ENCODE measurements at regions not wholly inside any gene's neighbourhood (a gene's known extent, or its start where the extent isn't known, plus 50 kb on each side); places are given as distances from the start of the nearest gene placed in this dataset.

DNA sequence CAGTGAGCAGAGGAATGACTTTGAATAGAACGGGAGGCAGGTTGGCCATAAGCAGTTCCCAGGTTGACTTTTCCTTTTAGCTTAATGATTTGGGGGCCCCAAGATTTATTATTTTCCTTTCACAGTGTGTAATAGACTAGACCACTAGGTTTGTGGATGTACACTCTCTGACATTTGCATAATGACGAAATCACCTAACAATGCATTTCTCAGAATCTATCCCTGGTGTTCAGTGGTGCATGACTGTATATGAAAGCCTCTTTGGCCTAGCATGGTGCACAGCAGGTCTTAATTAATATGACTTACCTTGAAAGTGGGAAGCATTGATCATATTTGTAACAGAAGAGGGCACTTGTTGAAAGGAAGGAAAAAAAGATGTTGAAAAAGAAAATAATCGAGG is 761.9 kb downstream of the TYW1 start:
- DNase-seq (no peak), ATAC-seq (no peak)
- Histone ChIP-seq H3K27me3 (no peaks in the 10 kb centered on the region), H3K27ac (no peak overlapping the region), H3K4me3 (no peak overlapping the region), H3K9me3 (no peaks in the 10 kb centered on the region), H3K36me3 (no peaks in the 10 kb centered on the region), H3K4me1 (peaks cover 0 to 5% (median 1%) of the 10 kb centered on the region in 4 donors)
- intact Hi-C loops (cut with DNase I): no loop called here
- 80% methylated on average over 3 of the region's 3 CpGs for WGBS (ENCODE audit: insufficient coverage, low coverage, low lambda C conversion rate, missing lambda C conversion rate)
- TF ChIP-seq POLR2A (IDR thresholded peaks at IDR 0.05) (no peak), CTCF (IDR thresholded peaks at IDR 0.05) (no peak)

GRCh38 chr7:67760971-67761370 is 764.3 kb downstream of the TYW1 start:
- 78% methylated on average over 1 of the region's 1 CpG for WGBS (ENCODE audit: insufficient coverage, low coverage, low lambda C conversion rate, missing lambda C conversion rate)

GRCh38 chr7:67762516-67762915 is 765.9 kb downstream of the TYW1 start:
- TF ChIP-seq CTCF (IDR thresholded peaks at IDR 0.05) (no peak), POLR2A (IDR thresholded peaks at IDR 0.05) (no peak)
- H3K9me3 ChIP-seq: no peaks in the 10 kb centered on the region
- no peak for DNase-seq
- H3K4me1 ChIP-seq: peaks cover 0 to 17% (median 10%) of the 10 kb centered on the region in 4 donors
- 82% methylated on average over 4 of the region's 4 CpGs for WGBS (ENCODE audit: insufficient coverage, low coverage, low lambda C conversion rate, missing lambda C conversion rate)
- ATAC-seq: no peak
- no peaks in the 10 kb centered on the region for H3K27me3 ChIP-seq
- no peaks in the 10 kb centered on the region for H3K36me3 ChIP-seq
- H3K4me3 ChIP-seq: no peak overlapping the region
- intact Hi-C loops (cut with DNase I): no loop called here
- H3K27ac ChIP-seq: no peak overlapping the region

More at GRCh38 chr7:67760971-67761370, 764.3 kb downstream of the TYW1 start:
- TF ChIP-seq CTCF (IDR thresholded peaks at IDR 0.05): no peak
- TF ChIP-seq POLR2A (IDR thresholded peaks at IDR 0.05): no peak
- intact Hi-C loops (cut with DNase I): no loop called here
- Histone ChIP-seq H3K4me1 (peaks cover 0 to 17% (median 10%) of the 10 kb centered on the region in 4 donors), H3K27me3 (no peaks in the 10 kb centered on the region), H3K9me3 (no peaks in the 10 kb centered on the region), H3K36me3 (no peaks in the 10 kb centered on the region), H3K27ac (no peak overlapping the region), H3K4me3 (no peak overlapping the region)
- ATAC-seq (no peak), DNase-seq (no peak)

GRCh38 chr7:67764289-67764688 is 767.7 kb downstream of the TYW1 start:
- H3K4me3 ChIP-seq: no peak overlapping the region

More at GRCh38 chr7:67764289-67764688, 767.7 kb downstream of the TYW1 start:
- Histone ChIP-seq H3K27me3 (no peaks in the 10 kb centered on the region), H3K4me1 (peaks cover 0 to 17% (median 10%) of the 10 kb centered on the region in 4 donors), H3K9me3 (no peaks in the 10 kb centered on the region), H3K27ac (peak overlapping the region; percentile 59 to 69 (median 66)), H3K36me3 (no peaks in the 10 kb centered on the region)
- peak in 2 of 3 donors; percentile 20 to 73 for DNase-seq
- intact Hi-C loops (cut with DNase I): no loop called here
- peak; percentile 91 to 98 (median 93) for ATAC-seq
- WGBS (ENCODE audit: insufficient coverage, low coverage, low lambda C conversion rate, missing lambda C conversion rate): 16% methylated on average over 4 of the region's 4 CpGs
- TF ChIP-seq POLR2A (IDR thresholded peaks at IDR 0.05) (peak; percentile 31), CTCF (IDR thresholded peaks at IDR 0.05) (no peak)
